ENCODE measurements at regions not wholly inside any gene's neighbourhood (a gene's known extent, or its start where the extent isn't known, plus 50 kb on each side); places are given as distances from the start of the nearest gene placed in this dataset.

DNA sequence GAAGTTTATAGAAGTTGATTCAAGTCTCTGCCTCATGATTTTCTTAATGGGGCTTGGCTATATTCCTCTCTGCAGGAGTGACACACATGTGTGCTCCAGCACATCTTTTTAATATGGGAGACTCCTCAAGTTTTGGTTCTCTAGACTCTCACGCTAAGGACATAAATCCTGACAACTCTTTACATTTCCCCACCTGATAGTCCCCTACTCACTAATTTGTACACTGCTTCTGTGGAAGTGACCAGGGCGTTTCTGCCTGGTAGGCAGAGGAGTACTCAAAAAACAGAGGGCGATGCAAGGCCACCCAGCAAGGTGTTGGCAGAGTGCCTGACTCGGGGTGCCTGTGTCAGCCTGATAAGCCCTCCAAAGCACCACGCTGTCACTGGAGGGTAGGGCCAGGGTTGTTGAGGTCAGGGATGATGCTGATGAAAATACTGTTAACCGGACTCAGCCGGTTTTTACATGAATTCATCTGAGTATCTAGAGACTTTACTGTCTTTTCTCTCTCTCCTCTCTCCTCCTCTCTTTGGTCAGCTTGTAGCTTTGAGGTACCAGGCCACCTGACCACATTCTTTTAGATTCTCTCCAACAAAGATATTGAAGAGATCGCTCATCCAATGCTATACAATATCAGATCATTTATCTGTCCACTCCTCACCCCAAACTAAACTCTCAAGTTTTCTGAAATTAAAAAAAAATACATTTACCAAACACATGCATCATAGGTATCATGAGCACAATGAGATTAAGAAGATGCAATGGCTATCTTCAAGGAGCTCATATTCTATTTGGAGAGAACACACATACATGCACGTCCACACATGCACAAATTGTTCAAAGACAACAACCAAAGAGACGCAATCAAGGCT, 205.2 kb downstream of the PIK3R1 start:
- no peaks in the 10 kb centered on the region for H3K9me3 ChIP-seq
- H3K27me3 ChIP-seq: no peaks in the 10 kb centered on the region
- no peaks in the 10 kb centered on the region for H3K36me3 ChIP-seq
- peak overlapping the region in 1 of 4 donors; percentile 3 for H3K27ac ChIP-seq
- 56 to 63% methylated on average over 10 of the region's 10 CpGs for WGBS, 2 donors
- no peak for ATAC-seq (ENCODE audit: low FRiP score in 2 of 2)
- H3K4me3 ChIP-seq: no peak overlapping the region
- TF ChIP-seq POLR2A (IDR thresholded peaks at IDR 0.05) (no peak), EP300 (IDR thresholded peaks at IDR 0.05) (no peak), POLR2AphosphoS5 (IDR thresholded peaks at IDR 0.05) (no peak)
- TF ChIP-seq, protein P1, sequence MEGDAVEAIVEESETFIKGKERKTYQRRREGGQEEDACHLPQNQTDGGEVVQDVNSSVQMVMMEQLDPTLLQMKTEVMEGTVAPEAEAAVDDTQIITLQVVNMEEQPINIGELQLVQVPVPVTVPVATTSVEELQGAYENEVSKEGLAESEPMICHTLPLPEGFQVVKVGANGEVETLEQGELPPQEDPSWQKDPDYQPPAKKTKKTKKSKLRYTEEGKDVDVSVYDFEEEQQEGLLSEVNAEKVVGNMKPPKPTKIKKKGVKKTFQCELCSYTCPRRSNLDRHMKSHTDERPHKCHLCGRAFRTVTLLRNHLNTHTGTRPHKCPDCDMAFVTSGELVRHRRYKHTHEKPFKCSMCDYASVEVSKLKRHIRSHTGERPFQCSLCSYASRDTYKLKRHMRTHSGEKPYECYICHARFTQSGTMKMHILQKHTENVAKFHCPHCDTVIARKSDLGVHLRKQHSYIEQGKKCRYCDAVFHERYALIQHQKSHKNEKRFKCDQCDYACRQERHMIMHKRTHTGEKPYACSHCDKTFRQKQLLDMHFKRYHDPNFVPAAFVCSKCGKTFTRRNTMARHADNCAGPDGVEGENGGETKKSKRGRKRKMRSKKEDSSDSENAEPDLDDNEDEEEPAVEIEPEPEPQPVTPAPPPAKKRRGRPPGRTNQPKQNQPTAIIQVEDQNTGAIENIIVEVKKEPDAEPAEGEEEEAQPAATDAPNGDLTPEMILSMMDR (IDR thresholded peaks at IDR 0.05): no peak
- H3K4me1 ChIP-seq: peaks cover 12 to 23% (median 23%) of the 10 kb centered on the region in 4 donors
- DNase-seq: no peak

DNA sequence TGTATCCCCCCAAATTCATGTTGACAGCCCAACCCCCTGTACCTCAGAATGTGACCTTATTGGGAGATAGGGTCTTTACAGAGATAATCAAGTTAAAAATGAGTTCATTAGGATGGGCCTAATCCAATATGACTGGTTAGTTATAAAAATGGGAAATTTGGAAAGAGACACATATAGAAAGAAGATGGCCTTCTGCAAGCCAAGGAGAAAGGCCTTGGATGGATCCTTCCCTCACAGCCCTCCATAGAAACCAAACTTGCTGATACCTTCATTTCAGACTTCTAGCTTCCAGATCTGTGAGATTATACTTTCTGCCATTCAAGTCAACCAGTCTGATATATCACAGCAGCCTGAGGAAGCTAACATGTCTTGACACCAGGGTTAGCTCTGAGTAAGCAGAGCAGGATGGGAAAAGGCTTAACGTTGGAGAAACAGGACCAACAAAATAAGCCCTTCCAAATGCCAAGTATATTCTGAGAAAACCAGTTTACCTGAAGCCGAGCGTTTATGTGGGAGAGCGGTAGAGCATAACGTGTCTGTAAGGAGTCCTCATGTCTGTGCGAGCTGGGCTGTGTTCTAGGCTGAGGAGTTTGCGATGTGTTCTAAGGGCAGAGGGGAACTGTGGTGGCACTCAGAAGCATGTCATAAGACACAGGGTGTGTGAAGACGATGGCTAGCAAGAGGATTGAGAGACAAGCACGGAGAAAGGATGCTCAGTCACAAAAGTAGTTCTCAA, 206.1 kb downstream of the PIK3R1 start:
- Histone ChIP-seq H3K4me3 (no peak overlapping the region), H3K27me3 (no peaks in the 10 kb centered on the region), H3K27ac (no peak overlapping the region), H3K9me3 (no peaks in the 10 kb centered on the region), H3K36me3 (no peaks in the 10 kb centered on the region), H3K4me1 (peaks cover 12 to 25% (median 23%) of the 10 kb centered on the region in 4 donors)
- DNase-seq: no peak
- 95 to 96% methylated on average over 9 of the region's 9 CpGs for WGBS, 2 donors
- TF ChIP-seq EP300 (IDR thresholded peaks at IDR 0.05) (no peak), POLR2AphosphoS5 (IDR thresholded peaks at IDR 0.05) (no peak), POLR2A (IDR thresholded peaks at IDR 0.05) (no peak)
- TF ChIP-seq, protein P1 (IDR thresholded peaks at IDR 0.05): no peak
- ATAC-seq (ENCODE audit: low FRiP score in 2 of 2): no peak

DNA sequence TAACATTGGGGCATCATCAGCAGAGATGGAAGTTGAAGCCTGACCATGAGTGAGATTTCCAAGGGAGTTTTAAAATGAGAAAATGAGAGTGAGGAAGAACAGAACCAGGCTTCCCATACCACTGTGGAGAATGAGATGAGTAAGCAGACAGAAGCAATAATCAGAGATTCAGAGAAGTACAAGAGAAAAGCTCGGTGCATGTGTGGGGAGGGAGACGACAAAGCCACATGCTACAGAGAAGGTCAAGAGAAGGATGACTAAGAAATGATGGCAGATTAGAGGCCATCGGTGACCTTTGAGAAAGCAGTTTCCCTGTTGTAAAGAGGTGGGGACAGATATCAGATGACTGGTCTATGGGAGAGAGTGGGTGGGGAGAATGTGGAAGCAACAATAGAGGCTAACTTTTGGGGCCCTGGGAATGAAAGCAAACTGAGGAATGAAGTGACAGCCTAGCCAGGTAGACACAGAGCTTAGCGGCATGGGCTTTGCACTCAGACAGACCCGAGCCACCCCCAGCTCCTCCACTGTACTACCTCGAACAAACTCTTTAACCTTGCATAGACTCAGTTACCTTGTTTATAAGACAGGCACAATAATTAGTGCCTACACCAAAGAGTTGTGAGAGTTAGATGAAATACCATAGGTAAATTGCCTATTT, 207.7 kb downstream of the PIK3R1 start:
- no peaks in the 10 kb centered on the region for H3K27me3 ChIP-seq
- no peaks in the 10 kb centered on the region for H3K9me3 ChIP-seq
- no peak overlapping the region for H3K4me3 ChIP-seq
- ATAC-seq (ENCODE audit: low FRiP score in 2 of 2): no peak
- TF ChIP-seq EP300 (IDR thresholded peaks at IDR 0.05): no peak
- TF ChIP-seq, protein P1 (IDR thresholded peaks at IDR 0.05): no peak
- TF ChIP-seq POLR2AphosphoS5 (IDR thresholded peaks at IDR 0.05): no peak
- TF ChIP-seq POLR2A (IDR thresholded peaks at IDR 0.05): no peak
- peaks cover 12 to 25% (median 23%) of the 10 kb centered on the region in 4 donors for H3K4me1 ChIP-seq
- WGBS, 2 donors: 79 to 90% methylated on average over 6 of the region's 6 CpGs
- H3K36me3 ChIP-seq: no peaks in the 10 kb centered on the region
- DNase-seq: no peak
- H3K27ac ChIP-seq: no peak overlapping the region

DNA sequence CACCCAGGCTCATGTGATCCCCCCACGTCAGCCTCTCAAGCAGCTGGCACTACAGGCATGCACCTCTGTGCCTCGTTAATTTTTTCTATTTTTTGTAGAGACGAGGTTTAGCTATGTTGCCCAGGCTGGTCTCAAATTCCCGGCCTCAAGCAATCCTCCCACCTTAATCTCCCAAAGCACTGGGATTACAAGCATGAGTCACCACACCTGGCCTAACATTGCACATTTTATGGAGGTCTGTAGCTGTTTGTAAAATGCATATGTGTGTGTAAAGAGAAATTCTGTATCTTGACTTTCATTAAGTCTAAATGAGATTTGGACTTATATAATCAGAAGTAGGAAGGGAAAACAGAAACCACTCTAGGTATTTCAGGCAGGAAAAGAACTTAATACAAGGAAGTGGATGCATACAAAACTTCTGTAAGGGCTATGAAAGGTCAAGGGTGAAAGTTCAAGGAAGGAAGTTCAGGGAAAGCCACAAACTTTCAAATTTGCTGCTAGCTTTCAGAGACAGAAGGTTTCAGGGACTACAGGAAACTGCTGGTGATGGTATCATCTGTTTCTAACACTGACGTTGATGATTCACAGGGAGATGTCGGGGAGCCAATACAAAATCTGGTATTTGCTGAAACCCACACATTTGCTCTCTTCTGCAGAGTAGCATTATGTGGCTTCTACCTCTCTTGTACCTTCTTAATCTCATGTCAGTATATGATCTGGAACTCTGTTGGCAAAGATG, 209.4 kb downstream of the PIK3R1 start:
- TF ChIP-seq, protein P1 (IDR thresholded peaks at IDR 0.05): no peak
- TF ChIP-seq EP300 (IDR thresholded peaks at IDR 0.05): no peak
- TF ChIP-seq POLR2A (IDR thresholded peaks at IDR 0.05): no peak
- TF ChIP-seq POLR2AphosphoS5 (IDR thresholded peaks at IDR 0.05): no peak
- H3K9me3 ChIP-seq: no peaks in the 10 kb centered on the region
- 65 to 70% methylated on average over 6 of the region's 6 CpGs for WGBS, 2 donors
- H3K4me1 ChIP-seq: peaks cover 10 to 17% (median 16%) of the 10 kb centered on the region in 4 donors
- DNase-seq: no peak
- ATAC-seq (ENCODE audit: low FRiP score in 2 of 2): peak in 1 of 2 donors; percentile 12
- no peaks in the 10 kb centered on the region for H3K36me3 ChIP-seq
- H3K27ac ChIP-seq: no peak overlapping the region
- no peaks in the 10 kb centered on the region for H3K27me3 ChIP-seq
- no peak overlapping the region for H3K4me3 ChIP-seq

Data from upper lobe of left lung (tissue), 6 donors.